Vagina (tissue), 2 donors: ENCODE measurements at regions not wholly inside any gene's neighbourhood (a gene's known extent, or its start where the extent isn't known, plus 50 kb on each side); places are given as distances from the start of the nearest gene placed in this dataset.

ENCODE experiments used
- POLR2A ChIP-seq, 2 donors: fragments of 450-650 bp; IDR thresholded peaks; one replicate each; pipeline ENCODE4 v1.6.1; 2017; ENCODE audit warnings: antibody characterized with exemption in 2 of 2, mild to moderate bottlenecking in 2 of 2, moderate library complexity in 2 of 2
- POLR2AphosphoS5 ChIP-seq, 2 donors: sonication (generic); formaldehyde crosslinking; IDR thresholded peaks; one replicate each; pipeline ENCODE4 v1.9.0; 2017; ENCODE audit warnings: antibody characterized with exemption in 2 of 2, mild to moderate bottlenecking in 2 of 2, low read depth in 1 of 2; ENCODE audit not compliant: insufficient read depth in 1 of 2
- TF ChIP-seq, protein P1 (sequence below), 3 experiments: fragments of 450-650 bp in 2 of 3; fragments of 200-600 bp in 1 of 3; sonication (generic) in 1 of 3; IDR thresholded peaks; one replicate each; pipeline ENCODE4 v1.5.1; 2017 to 2019; ENCODE audit warnings: antibody characterized with exemption in 3 of 3, mild to moderate bottlenecking in 2 of 3, moderate library complexity in 2 of 3

DNA sequence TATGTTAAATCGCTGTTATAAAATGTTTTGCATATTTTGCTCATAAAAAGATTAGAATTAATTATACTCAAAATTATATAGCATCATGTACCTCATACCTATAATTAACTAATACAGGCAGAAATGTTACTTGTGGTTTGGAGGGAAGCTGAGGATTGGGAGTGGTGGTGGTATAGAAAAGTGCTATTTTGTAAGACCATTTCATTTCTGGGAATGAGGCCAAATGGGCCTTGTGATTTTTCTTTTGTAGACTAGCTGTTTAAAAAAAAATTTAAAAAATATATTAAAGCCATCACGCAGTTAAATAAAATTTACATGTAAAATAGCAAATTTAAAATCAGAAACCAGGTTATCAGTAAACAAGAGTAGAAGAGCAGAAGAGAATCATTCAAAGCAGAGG, 560.8 kb upstream of the FAM98A start:
- TF ChIP-seq POLR2A (IDR thresholded peaks at IDR 0.05) (no peak), POLR2AphosphoS5 (IDR thresholded peaks at IDR 0.05; ENCODE audit: insufficient read depth in 1 of 2, low read depth in 1 of 2) (no peak)
- TF ChIP-seq, protein P1, sequence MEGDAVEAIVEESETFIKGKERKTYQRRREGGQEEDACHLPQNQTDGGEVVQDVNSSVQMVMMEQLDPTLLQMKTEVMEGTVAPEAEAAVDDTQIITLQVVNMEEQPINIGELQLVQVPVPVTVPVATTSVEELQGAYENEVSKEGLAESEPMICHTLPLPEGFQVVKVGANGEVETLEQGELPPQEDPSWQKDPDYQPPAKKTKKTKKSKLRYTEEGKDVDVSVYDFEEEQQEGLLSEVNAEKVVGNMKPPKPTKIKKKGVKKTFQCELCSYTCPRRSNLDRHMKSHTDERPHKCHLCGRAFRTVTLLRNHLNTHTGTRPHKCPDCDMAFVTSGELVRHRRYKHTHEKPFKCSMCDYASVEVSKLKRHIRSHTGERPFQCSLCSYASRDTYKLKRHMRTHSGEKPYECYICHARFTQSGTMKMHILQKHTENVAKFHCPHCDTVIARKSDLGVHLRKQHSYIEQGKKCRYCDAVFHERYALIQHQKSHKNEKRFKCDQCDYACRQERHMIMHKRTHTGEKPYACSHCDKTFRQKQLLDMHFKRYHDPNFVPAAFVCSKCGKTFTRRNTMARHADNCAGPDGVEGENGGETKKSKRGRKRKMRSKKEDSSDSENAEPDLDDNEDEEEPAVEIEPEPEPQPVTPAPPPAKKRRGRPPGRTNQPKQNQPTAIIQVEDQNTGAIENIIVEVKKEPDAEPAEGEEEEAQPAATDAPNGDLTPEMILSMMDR (IDR thresholded peaks at IDR 0.05), result no peak
